Cardiac septum (tissue), 1 donor: ENCODE measurements at regions not wholly inside any gene's neighbourhood (a gene's known extent, or its start where the extent isn't known, plus 50 kb on each side); places are given as distances from the start of the nearest gene placed in this dataset.
"Not testable (repeated sequence)": the region's sequence is repeated elsewhere in the genome, so short reads cannot be mapped to it uniquely, and the experiment has no call there.

Experiments
- DNase-seq: peaks from one replicate; pipeline ENCODE4 v3.0.0-alpha.2; 2020; ENCODE audit warnings: low spot score
- intact Hi-C: fragments of 100-400 bp; cut with DNase I; formaldehyde crosslinking; loops from one replicate; pipeline ENCODE4 v1.14.0; 2022
- donor health status: DM: no; HTN: no; CAD: no.

GRCh38 chr12:84036912-84037311 is 875.7 kb downstream of the SLC6A15 start:
- intact Hi-C loops: no loop called here
- no peak for DNase-seq

- DNase-seq: no peak
- intact Hi-C loops: no loop called here
These were observed 876.8 kb downstream of the SLC6A15 start for GRCh38 chr12:84035766-84036165.

GRCh38 chr12:84034871-84035270 is 877.7 kb downstream of the SLC6A15 start:
- DNase-seq: no peak
- intact Hi-C loops: no loop called here

- intact Hi-C loops: no loop called here
- DNase-seq: no peak
These were observed 879.4 kb downstream of the SLC6A15 start for GRCh38 chr12:84033162-84033561.

- DNase-seq, intact Hi-C loops: not testable (repeated sequence)
These were observed 893.9 kb downstream of the SLC6A15 start for GRCh38 chr12:84018556-84019179.

GRCh38 chr12:84016956-84017355 is 895.6 kb downstream of the SLC6A15 start:
- DNase-seq: no peak
- intact Hi-C loops: no loop called here

- no peak for DNase-seq
- intact Hi-C loops: no loop called here
These were observed 915.2 kb downstream of the SLC6A15 start for GRCh38 chr12:83997423-83997822.

- intact Hi-C loops: no loop called here
- no peak for DNase-seq
These were observed 915.9 kb downstream of the SLC6A15 start for GRCh38 chr12:83996671-83997070.

GRCh38 chr12:83985084-83985483 is 927.5 kb downstream of the SLC6A15 start:
- no peak for DNase-seq
- intact Hi-C loops: no loop called here

GRCh38 chr12:83980398-83980797 is 932.2 kb downstream of the SLC6A15 start:
- intact Hi-C loops: no loop called here
- DNase-seq: no peak

GRCh38 chr12:83979785-83980184 is 932.8 kb downstream of the SLC6A15 start:
- no peak for DNase-seq
- intact Hi-C loops: no loop called here

GRCh38 chr12:83971781-83972180 is 940.8 kb downstream of the SLC6A15 start:
- no peak for DNase-seq
- intact Hi-C loops: no loop called here

GRCh38 chr12:83960767-83961166 is 951.8 kb downstream of the SLC6A15 start:
- intact Hi-C loops: no loop called here
- no peak for DNase-seq

- intact Hi-C loops: no loop called here
- DNase-seq: no peak
These were observed 953.6 kb downstream of the SLC6A15 start for GRCh38 chr12:83958997-83959396.

GRCh38 chr12:83954956-83955601 is 957.5 kb downstream of the SLC6A15 start:
- intact Hi-C loops: no loop called here
- no peak for DNase-seq

GRCh38 chr12:83954071-83954789 is 958.4 kb downstream of the SLC6A15 start:
- DNase-seq: no peak
- intact Hi-C loops: no loop called here

GRCh38 chr12:83945871-83946270 is 966.7 kb downstream of the SLC6A15 start:
- DNase-seq: no peak
- intact Hi-C loops: no loop called here

GRCh38 chr12:83939718-83940117 is 972.9 kb downstream of the SLC6A15 start:
- intact Hi-C loops: no loop called here
- no peak for DNase-seq

- DNase-seq: no peak
- intact Hi-C loops: no loop called here
These were observed 979.0 kb downstream of the SLC6A15 start for GRCh38 chr12:83933615-83934014.

- intact Hi-C loops: no loop called here
- no peak for DNase-seq
These were observed 980.6 kb downstream of the SLC6A15 start for GRCh38 chr12:83932011-83932410.

- no peak for DNase-seq
- intact Hi-C loops: no loop called here
These were observed 981.1 kb downstream of the SLC6A15 start for GRCh38 chr12:83931451-83931850.
